LHCN-M2 (cell line): ENCODE measurements at regions not wholly inside any gene's neighbourhood (a gene's known extent, or its start where the extent isn't known, plus 50 kb on each side); places are given as distances from the start of the nearest gene placed in this dataset.

Experiments used
- DNase-seq: peaks from one replicate; pipeline ENCODE4 v3.0.0-alpha.2; 2012; ENCODE audit warnings: low read depth

GRCh38 chr10:121098211-121098610, 247.0 kb downstream of the WDR11 start:
- no peak for DNase-seq

GRCh38 chr10:121098751-121099150, 247.6 kb downstream of the WDR11 start:
- no peak for DNase-seq

- no peak for DNase-seq
These were observed 248.0 kb downstream of the WDR11 start for GRCh38 chr10:121099181-121099580.

- no peak for DNase-seq
These were observed 248.4 kb downstream of the WDR11 start for GRCh38 chr10:121099592-121099991.

GRCh38 chr10:121101561-121101960, 250.4 kb downstream of the WDR11 start:
- DNase-seq = no peak

GRCh38 chr10:121102706-121103105, 251.5 kb downstream of the WDR11 start:
- no peak for DNase-seq

- DNase-seq = no peak
These were observed 253.4 kb downstream of the WDR11 start for GRCh38 chr10:121104476-121105111.

- DNase-seq = no peak
These were observed 255.4 kb downstream of the WDR11 start for GRCh38 chr10:121106611-121107010.

GRCh38 chr10:121108051-121108450, 256.9 kb downstream of the WDR11 start:
- no peak for DNase-seq

- no peak for DNase-seq
These were observed 259.2 kb downstream of the WDR11 start for GRCh38 chr10:121110369-121110768.

GRCh38 chr10:121112136-121112535, 261.0 kb downstream of the WDR11 start:
- DNase-seq = no peak

- DNase-seq = no peak
These were observed 261.6 kb downstream of the WDR11 start for GRCh38 chr10:121112579-121113384.

GRCh38 chr10:121113385-121113696, 262.2 kb downstream of the WDR11 start:
- DNase-seq = no peak

GRCh38 chr10:121113911-121114310, 262.7 kb downstream of the WDR11 start:
- DNase-seq = no peak

- no peak for DNase-seq
These were observed 264.0 kb downstream of the WDR11 start for GRCh38 chr10:121115154-121115553.

GRCh38 chr10:121121462-121121861, 270.3 kb downstream of the WDR11 start:
- no peak for DNase-seq

- no peak for DNase-seq
These were observed 276.2 kb downstream of the WDR11 start for GRCh38 chr10:121127151-121127906.

- no peak for DNase-seq
These were observed 277.0 kb downstream of the WDR11 start for GRCh38 chr10:121128164-121128563.

- no peak for DNase-seq
These were observed 278.1 kb downstream of the WDR11 start for GRCh38 chr10:121129266-121129665.

GRCh38 chr10:121130382-121130781, 279.2 kb downstream of the WDR11 start:
- no peak for DNase-seq

GRCh38 chr10:121131014-121131413, 279.9 kb downstream of the WDR11 start:
- DNase-seq = no peak

- DNase-seq = no peak
These were observed 280.5 kb downstream of the WDR11 start for GRCh38 chr10:121131426-121132265.
